Hypothalamus (tissue), 51 donors: ENCODE measurements at regions not wholly inside any gene's neighbourhood (a gene's known extent, or its start where the extent isn't known, plus 50 kb on each side); places are given as distances from the start of the nearest gene placed in this dataset.
"Not testable (repeated sequence)": the region's sequence is repeated elsewhere in the genome, so short reads cannot be mapped to it uniquely, and the experiment has no call there.

ENCODE experiments used
- DNase-seq, 51 donors: peaks; one replicate each; lab custom pipeline; 2025; lab: John Stamatoyannopoulos, UW

GRCh38 chrX:37904833-37905232, 57.5 kb upstream of the DYNLT3 start:
- no peak for DNase-seq

- DNase-seq, result peak in 9 of 51 donors; percentile 0 to 13 (median 0)
Measured at GRCh38 chrX:37905436-37906147, 58.2 kb upstream of the DYNLT3 start.

- DNase-seq, result peak in 1 of 51 donors; percentile 8
Measured at GRCh38 chrX:37906357-37906756, 59.0 kb upstream of the DYNLT3 start.

- no peak for DNase-seq
Measured at GRCh38 chrX:37910186-37910585, 62.8 kb upstream of the DYNLT3 start.

- DNase-seq, result no peak
Measured at GRCh38 chrX:37912304-37912703, 64.9 kb upstream of the DYNLT3 start.

GRCh38 chrX:37912777-37913176, 65.4 kb upstream of the DYNLT3 start:
- DNase-seq, result no peak

- no peak for DNase-seq
Measured at GRCh38 chrX:37918168-37918567, 70.8 kb upstream of the DYNLT3 start.

GRCh38 chrX:37918703-37919102, 71.3 kb upstream of the DYNLT3 start:
- no peak for DNase-seq

- no peak for DNase-seq
Measured at GRCh38 chrX:37921758-37922157, 74.4 kb upstream of the DYNLT3 start.

GRCh38 chrX:37922928-37923327, 75.6 kb upstream of the DYNLT3 start:
- DNase-seq, result no peak

GRCh38 chrX:37925761-37926160, 78.4 kb upstream of the DYNLT3 start:
- not testable (repeated sequence) for DNase-seq

- no peak for DNase-seq
Measured at GRCh38 chrX:37926700-37927099, 79.3 kb upstream of the DYNLT3 start.

- no peak for DNase-seq
Measured at GRCh38 chrX:37942170-37942569, 64.2 kb upstream of the SYTL5 start.

GRCh38 chrX:37943554-37944344, 62.6 kb upstream of the SYTL5 start:
- DNase-seq, result no peak

GRCh38 chrX:37946197-37946596, 60.2 kb upstream of the SYTL5 start:
- no peak for DNase-seq

- DNase-seq, result no peak
Measured at GRCh38 chrX:37955273-37955672, 51.1 kb upstream of the SYTL5 start.

GRCh38 chrX:37956223-37956622, 50.1 kb upstream of the SYTL5 start:
- no peak for DNase-seq
